ENCODE measurements at regions not wholly inside any gene's neighbourhood (a gene's known extent, or its start where the extent isn't known, plus 50 kb on each side); places are given as distances from the start of the nearest gene placed in this dataset.

GRCh38 chr18:7305416-7305815 is 74.5 kb downstream of the LRRC30 start:
- Histone ChIP-seq H3K4me3 (no peak overlapping the region), H4K20me1 (ENCODE audit: insufficient read depth, poor library complexity, severe bottlenecking) (no peaks in the 10 kb centered on the region), H3K9me2 (replicated peaks; ENCODE audit: insufficient read depth) (no peaks in the 10 kb centered on the region), H3K79me2 (no peaks in the 10 kb centered on the region), H3K4me2 (no peak overlapping the region), H3K27me3 (no peaks in the 10 kb centered on the region), H3K4me1 (ENCODE audit: insufficient read depth) (no peaks in the 10 kb centered on the region), H2AFZ (no peak overlapping the region), H3K27ac (no peak overlapping the region), H3K36me3 (replicated peaks; ENCODE audit: insufficient read depth, low read depth) (no peaks in the 10 kb centered on the region), H3K9me3 (ENCODE audit: low read depth) (no peaks in the 10 kb centered on the region)
- no peak for DNase-seq (ENCODE audit: low spot score)
- no peak for TF ChIP-seq EZH2phosphoT487 (IDR thresholded peaks at IDR 0.05; ENCODE audit: low read depth, severe bottlenecking, unreplicated experiment)
- TF ChIP-seq CTCF (IDR thresholded peaks at IDR 0.05; ENCODE audit: poor library complexity) = no peak
- TF ChIP-seq EZH2 (IDR thresholded peaks at IDR 0.05; ENCODE audit: borderline replicate concordance) = no peak
- 88% methylated on average over 9 of the region's 9 CpGs for WGBS (ENCODE audit: low lambda C conversion rate, missing lambda C conversion rate)

DNA sequence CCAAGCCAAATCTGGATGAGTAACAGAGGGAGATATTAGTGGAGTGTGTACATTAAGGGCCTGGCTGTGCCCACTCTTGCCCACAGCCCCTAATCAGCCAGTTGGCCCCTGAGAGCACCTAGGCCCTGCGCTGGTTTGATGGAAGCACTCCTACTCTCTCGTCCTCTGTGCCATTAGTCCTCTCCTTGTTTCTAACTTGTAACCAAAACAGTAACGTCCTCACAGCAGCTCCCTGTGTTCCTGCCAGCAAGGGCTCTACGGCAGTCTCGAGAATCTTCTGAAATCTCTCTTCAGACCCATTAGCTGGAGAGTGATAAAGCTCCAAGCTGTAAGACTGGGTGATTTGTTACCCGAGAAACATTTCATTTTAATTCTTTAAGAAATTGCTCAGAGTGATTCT is 76.1 kb downstream of the LRRC30 start:
- Histone ChIP-seq H3K27me3 (no peaks in the 10 kb centered on the region), H3K4me1 (ENCODE audit: insufficient read depth) (no peaks in the 10 kb centered on the region), H3K9me3 (ENCODE audit: low read depth) (no peaks in the 10 kb centered on the region), H2AFZ (no peak overlapping the region), H3K27ac (no peak overlapping the region), H3K4me3 (no peak overlapping the region), H3K9me2 (replicated peaks; ENCODE audit: insufficient read depth) (no peaks in the 10 kb centered on the region), H3K36me3 (replicated peaks; ENCODE audit: insufficient read depth, low read depth) (no peaks in the 10 kb centered on the region), H3K4me2 (no peak overlapping the region), H3K79me2 (no peaks in the 10 kb centered on the region), H4K20me1 (ENCODE audit: insufficient read depth, poor library complexity, severe bottlenecking) (no peaks in the 10 kb centered on the region)
- DNase-seq (ENCODE audit: low spot score) = no peak
- 84% methylated on average over 6 of the region's 6 CpGs for WGBS (ENCODE audit: low lambda C conversion rate, missing lambda C conversion rate)
- TF ChIP-seq EZH2 (IDR thresholded peaks at IDR 0.05; ENCODE audit: borderline replicate concordance) = no peak
- no peak for TF ChIP-seq EZH2phosphoT487 (IDR thresholded peaks at IDR 0.05; ENCODE audit: low read depth, severe bottlenecking, unreplicated experiment)

DNA sequence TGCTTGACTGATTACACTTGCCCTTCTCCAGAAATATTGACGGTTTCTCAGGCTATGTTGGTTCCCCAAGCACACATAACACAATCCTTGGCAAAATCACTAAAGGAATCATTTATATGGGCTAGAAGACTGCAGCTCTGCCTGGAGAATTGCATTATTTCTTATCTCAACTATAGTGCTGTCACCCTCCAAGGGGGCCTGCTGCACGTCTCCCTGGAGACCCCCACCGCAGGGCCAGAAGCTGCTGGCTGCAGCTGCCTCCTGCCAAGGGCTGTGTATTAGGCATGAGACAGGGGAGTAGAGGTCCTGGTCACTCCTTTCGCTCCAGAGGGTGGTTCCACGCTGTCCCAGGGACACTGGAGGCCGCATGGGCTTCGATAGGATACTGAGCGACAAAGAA is 76.6 kb downstream of the LRRC30 start:
- H3K36me3 ChIP-seq (replicated peaks; ENCODE audit: insufficient read depth, low read depth) = no peaks in the 10 kb centered on the region
- no peak overlapping the region for H2AFZ ChIP-seq
- no peak overlapping the region for H3K4me3 ChIP-seq
- DNase-seq (ENCODE audit: low spot score) = no peak
- H3K27me3 ChIP-seq = no peaks in the 10 kb centered on the region
- no peaks in the 10 kb centered on the region for H3K9me2 ChIP-seq (replicated peaks; ENCODE audit: insufficient read depth)
- no peaks in the 10 kb centered on the region for H4K20me1 ChIP-seq (ENCODE audit: insufficient read depth, poor library complexity, severe bottlenecking)
- H3K4me1 ChIP-seq (ENCODE audit: insufficient read depth) = no peaks in the 10 kb centered on the region
- no peak overlapping the region for H3K4me2 ChIP-seq
- 88% methylated on average over 8 of the region's 8 CpGs for WGBS (ENCODE audit: low lambda C conversion rate, missing lambda C conversion rate)
- H3K79me2 ChIP-seq = no peaks in the 10 kb centered on the region
- H3K9me3 ChIP-seq (ENCODE audit: low read depth) = no peaks in the 10 kb centered on the region
- H3K27ac ChIP-seq = no peak overlapping the region
- TF ChIP-seq EZH2phosphoT487 (IDR thresholded peaks at IDR 0.05; ENCODE audit: low read depth, severe bottlenecking, unreplicated experiment) = no peak
- no peak for TF ChIP-seq EZH2 (IDR thresholded peaks at IDR 0.05; ENCODE audit: borderline replicate concordance)
- no peak for TF ChIP-seq CTCF (IDR thresholded peaks at IDR 0.05; ENCODE audit: poor library complexity)

DNA sequence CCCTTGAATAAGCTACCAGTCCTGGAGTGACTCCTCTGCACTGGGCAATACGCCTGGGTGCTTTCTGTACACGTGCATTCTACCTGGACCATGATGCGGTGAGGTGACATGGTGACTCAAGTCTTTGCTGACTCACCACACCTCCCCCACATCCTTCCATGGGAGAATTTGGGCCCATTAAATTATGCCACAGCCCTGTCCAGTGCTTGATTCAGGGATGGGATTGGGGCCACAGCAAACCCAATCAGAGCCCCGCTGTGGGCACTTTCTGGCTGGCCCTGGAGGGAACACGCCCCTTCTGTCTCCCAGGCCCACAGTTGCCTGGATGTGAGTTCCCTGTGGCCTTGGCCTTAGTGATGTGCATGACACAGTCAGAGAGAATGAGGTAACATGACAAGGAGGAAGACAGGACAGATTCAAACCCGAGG is 86.9 kb downstream of the LRRC30 start:
- H3K36me3 ChIP-seq (replicated peaks; ENCODE audit: insufficient read depth, low read depth) = no peaks in the 10 kb centered on the region
- no peaks in the 10 kb centered on the region for H4K20me1 ChIP-seq (ENCODE audit: insufficient read depth, poor library complexity, severe bottlenecking)
- H3K4me3 ChIP-seq = no peak overlapping the region
- H3K4me2 ChIP-seq = no peak overlapping the region
- 93% methylated on average over 6 of the region's 6 CpGs for WGBS (ENCODE audit: low lambda C conversion rate, missing lambda C conversion rate)
- DNase-seq (ENCODE audit: low spot score) = no peak
- H3K9me2 ChIP-seq (replicated peaks; ENCODE audit: insufficient read depth) = no peaks in the 10 kb centered on the region
- H3K27me3 ChIP-seq = no peaks in the 10 kb centered on the region
- H3K27ac ChIP-seq = no peak overlapping the region
- no peaks in the 10 kb centered on the region for H3K4me1 ChIP-seq (ENCODE audit: insufficient read depth)
- no peak overlapping the region for H2AFZ ChIP-seq
- no peaks in the 10 kb centered on the region for H3K9me3 ChIP-seq (ENCODE audit: low read depth)
- no peaks in the 10 kb centered on the region for H3K79me2 ChIP-seq
- TF ChIP-seq CTCF (IDR thresholded peaks at IDR 0.05; ENCODE audit: poor library complexity) (no peak), EZH2 (IDR thresholded peaks at IDR 0.05; ENCODE audit: borderline replicate concordance) (no peak), EZH2phosphoT487 (IDR thresholded peaks at IDR 0.05; ENCODE audit: low read depth, severe bottlenecking, unreplicated experiment) (no peak)

All from hepatocyte (in vitro differentiated cells).